ENCODE measurements at regions not wholly inside any gene's neighbourhood (a gene's known extent, or its start where the extent isn't known, plus 50 kb on each side); places are given as distances from the start of the nearest gene placed in this dataset.
"Not testable (repeated sequence)": the region's sequence is repeated elsewhere in the genome, so short reads cannot be mapped to it uniquely, and the experiment has no call there.

DNA sequence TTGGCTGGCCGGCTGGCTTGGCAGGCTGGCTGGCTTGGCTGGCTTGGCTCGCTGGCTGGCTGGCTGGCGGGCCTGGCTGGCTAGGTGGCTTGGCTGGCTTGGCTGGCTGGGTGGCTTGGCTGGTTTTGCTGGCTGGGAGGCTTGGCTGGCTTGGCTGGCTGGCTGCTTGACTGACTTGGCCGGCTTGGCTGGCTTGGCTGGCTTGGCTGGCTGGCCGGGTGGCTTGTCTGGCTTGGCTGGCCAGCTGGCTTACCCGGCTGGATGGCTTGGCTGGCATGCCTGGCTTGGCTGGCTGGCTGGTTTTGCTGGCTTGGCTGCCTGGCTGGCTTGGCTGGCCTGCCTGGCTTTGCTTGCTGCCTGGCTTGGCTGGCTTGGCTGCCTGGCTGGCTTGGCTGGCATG, 2825.2 kb downstream of the RPIA start:
- POLR2A ChIA-PET (ENCODE audit: unreplicated experiment); DNase-seq; H3K9me3 ChIP-seq (ENCODE audit: insufficient read depth, low read depth); H3F3A ChIP-seq (ENCODE audit: insufficient read depth, low read depth); H3K9me2 ChIP-seq (ENCODE audit: insufficient read depth); H2AFZ ChIP-seq; BruUV-seq (replicated peaks); H3K27me3 ChIP-seq (ENCODE audit: insufficient read depth, low read depth); CTCF ChIA-PET; H3K36me3 ChIP-seq (ENCODE audit: low read depth); H3K4me1 ChIP-seq (replicated peaks; ENCODE audit: insufficient read depth); H3K4me2 ChIP-seq; H3K27ac ChIP-seq; H4K20me1 ChIP-seq (ENCODE audit: insufficient read depth); H3K79me2 ChIP-seq (ENCODE audit: low read depth); intact Hi-C loops (cut with micrococcal nuclease; ENCODE audit: unreplicated experiment); H3K4me3 ChIP-seq: not testable (repeated sequence)

DNA sequence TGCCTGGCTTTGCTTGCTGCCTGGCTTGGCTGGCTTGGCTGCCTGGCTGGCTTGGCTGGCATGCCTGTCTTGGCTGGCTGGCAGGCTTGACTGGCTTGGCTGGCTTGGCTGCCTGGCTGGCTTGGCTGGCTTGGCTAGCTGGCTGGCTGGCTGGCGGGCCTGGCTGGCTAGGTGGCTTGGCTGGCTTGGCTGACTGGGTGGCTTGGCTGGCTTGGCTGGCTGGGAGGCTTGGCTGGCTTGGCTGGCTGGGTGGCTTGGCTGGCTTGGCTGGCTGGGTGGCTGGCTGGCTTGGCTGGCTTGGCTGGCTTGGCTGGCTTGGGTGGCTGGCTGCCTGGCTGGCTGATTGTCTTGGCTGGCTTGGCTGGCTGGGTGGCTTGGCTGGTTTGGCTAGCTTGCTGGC, 2826.4 kb downstream of the RPIA start:
- H3K27ac ChIP-seq; H3K4me3 ChIP-seq; H3K27me3 ChIP-seq (ENCODE audit: insufficient read depth, low read depth); H3K9me2 ChIP-seq (ENCODE audit: insufficient read depth); CTCF ChIA-PET; POLR2A ChIA-PET (ENCODE audit: unreplicated experiment); DNase-seq; H3F3A ChIP-seq (ENCODE audit: insufficient read depth, low read depth); H3K4me2 ChIP-seq; H3K79me2 ChIP-seq (ENCODE audit: low read depth); H4K20me1 ChIP-seq (ENCODE audit: insufficient read depth); BruUV-seq (replicated peaks); H2AFZ ChIP-seq; H3K4me1 ChIP-seq (replicated peaks; ENCODE audit: insufficient read depth); H3K9me3 ChIP-seq (ENCODE audit: insufficient read depth, low read depth); intact Hi-C loops (cut with micrococcal nuclease; ENCODE audit: unreplicated experiment); H3K36me3 ChIP-seq (ENCODE audit: low read depth): not testable (repeated sequence)

DNA sequence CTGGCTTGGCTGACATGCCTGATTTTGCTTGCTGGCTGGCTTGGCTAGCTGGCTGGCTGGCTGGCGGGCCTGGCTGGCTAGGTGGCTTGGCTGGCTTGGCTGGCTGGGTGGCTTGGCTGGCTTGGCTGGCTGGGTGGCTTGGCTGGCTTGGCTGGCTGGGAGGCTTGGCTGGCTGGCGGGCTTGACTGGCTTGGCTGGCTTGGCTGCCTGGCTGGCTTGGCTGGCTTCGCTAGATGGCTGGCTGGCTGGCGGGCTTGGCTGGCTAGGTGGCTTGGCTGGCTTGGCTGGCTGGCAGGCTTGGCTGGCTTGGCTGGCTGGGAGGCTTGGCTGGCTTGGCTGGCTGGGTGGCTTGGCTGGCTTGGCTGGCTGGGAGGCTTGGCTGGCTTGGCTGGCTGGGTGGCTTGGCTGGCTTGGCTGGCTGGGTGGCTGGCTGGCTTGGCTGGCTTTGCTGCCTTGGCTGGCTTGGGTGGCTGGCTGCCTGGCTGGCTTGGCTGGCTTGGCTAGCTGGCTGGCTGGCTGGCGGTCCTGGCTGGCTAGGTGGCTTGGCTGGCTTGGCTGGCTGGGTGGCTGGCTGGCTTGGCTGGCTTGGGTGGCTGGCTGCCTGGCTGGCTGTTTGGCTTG, 2827.0 kb downstream of the RPIA start:
- H3K9me3 ChIP-seq (ENCODE audit: insufficient read depth, low read depth); DNase-seq; H3K36me3 ChIP-seq (ENCODE audit: low read depth); H3K27me3 ChIP-seq (ENCODE audit: insufficient read depth, low read depth); H3K9me2 ChIP-seq (ENCODE audit: insufficient read depth); H2AFZ ChIP-seq; H3F3A ChIP-seq (ENCODE audit: insufficient read depth, low read depth); CTCF ChIA-PET; H3K4me1 ChIP-seq (replicated peaks; ENCODE audit: insufficient read depth); H3K27ac ChIP-seq; H3K4me2 ChIP-seq; H3K79me2 ChIP-seq (ENCODE audit: low read depth); H3K4me3 ChIP-seq; POLR2A ChIA-PET (ENCODE audit: unreplicated experiment); BruUV-seq (replicated peaks); intact Hi-C loops (cut with micrococcal nuclease; ENCODE audit: unreplicated experiment); H4K20me1 ChIP-seq (ENCODE audit: insufficient read depth): not testable (repeated sequence)

DNA sequence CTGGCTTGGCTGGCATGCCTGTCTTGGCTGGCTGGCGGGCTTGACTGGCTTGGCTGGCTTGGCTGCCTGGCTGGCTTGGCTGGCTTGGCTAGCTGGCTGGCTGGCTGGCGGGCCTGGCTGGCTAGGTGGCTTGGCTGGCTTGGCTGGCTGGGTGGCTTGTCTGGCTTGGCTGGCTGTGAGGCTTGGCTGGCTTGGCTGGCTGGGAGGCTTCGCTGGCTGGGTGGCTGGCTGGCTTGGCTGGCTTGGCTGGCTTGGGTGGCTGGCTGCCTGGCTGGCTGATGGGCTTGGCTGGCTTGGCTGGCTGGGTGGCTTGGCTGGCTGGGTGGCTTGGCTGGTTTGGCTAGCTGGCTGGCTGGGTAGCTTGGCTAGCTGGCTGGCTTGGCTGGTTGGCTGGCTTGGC, 2827.9 kb downstream of the RPIA start:
- H3K27me3 ChIP-seq (ENCODE audit: insufficient read depth, low read depth); H3K79me2 ChIP-seq (ENCODE audit: low read depth); H3K4me1 ChIP-seq (replicated peaks; ENCODE audit: insufficient read depth); intact Hi-C loops (cut with micrococcal nuclease; ENCODE audit: unreplicated experiment); H2AFZ ChIP-seq; H3K9me2 ChIP-seq (ENCODE audit: insufficient read depth); H3K4me3 ChIP-seq; H3K27ac ChIP-seq; DNase-seq; POLR2A ChIA-PET (ENCODE audit: unreplicated experiment); CTCF ChIA-PET; BruUV-seq (replicated peaks); H3K4me2 ChIP-seq; H3K9me3 ChIP-seq (ENCODE audit: insufficient read depth, low read depth); H4K20me1 ChIP-seq (ENCODE audit: insufficient read depth); H3K36me3 ChIP-seq (ENCODE audit: low read depth); H3F3A ChIP-seq (ENCODE audit: insufficient read depth, low read depth): not testable (repeated sequence)

DNA sequence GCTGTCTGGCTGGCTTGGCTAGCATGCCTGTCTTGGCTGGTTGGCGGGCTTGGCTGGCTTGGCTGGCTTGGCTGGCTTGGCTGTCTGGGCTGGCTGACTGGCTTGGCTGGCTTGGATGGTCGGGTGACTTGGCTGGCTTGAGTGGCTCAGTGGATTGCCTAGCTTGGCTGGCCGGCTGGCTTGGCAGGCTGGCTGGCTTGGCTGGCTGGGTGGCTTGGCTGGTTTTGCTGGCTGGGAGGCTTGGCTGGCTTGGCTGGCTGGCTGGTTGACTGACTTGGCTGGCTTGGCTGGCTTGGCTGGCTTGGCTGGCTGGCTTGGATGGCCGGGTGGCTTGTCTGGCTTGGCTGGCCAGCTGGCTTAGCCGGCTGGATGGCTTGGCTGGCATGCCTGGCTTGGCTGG, 2828.4 kb downstream of the RPIA start:
- H3F3A ChIP-seq (ENCODE audit: insufficient read depth, low read depth); POLR2A ChIA-PET (ENCODE audit: unreplicated experiment); DNase-seq; H3K27me3 ChIP-seq (ENCODE audit: insufficient read depth, low read depth); H3K27ac ChIP-seq; CTCF ChIA-PET; H2AFZ ChIP-seq; H3K79me2 ChIP-seq (ENCODE audit: low read depth); H3K9me3 ChIP-seq (ENCODE audit: insufficient read depth, low read depth); H3K4me3 ChIP-seq; H4K20me1 ChIP-seq (ENCODE audit: insufficient read depth); H3K4me1 ChIP-seq (replicated peaks; ENCODE audit: insufficient read depth); intact Hi-C loops (cut with micrococcal nuclease; ENCODE audit: unreplicated experiment); H3K36me3 ChIP-seq (ENCODE audit: low read depth); H3K9me2 ChIP-seq (ENCODE audit: insufficient read depth); H3K4me2 ChIP-seq; BruUV-seq (replicated peaks): not testable (repeated sequence)

DNA sequence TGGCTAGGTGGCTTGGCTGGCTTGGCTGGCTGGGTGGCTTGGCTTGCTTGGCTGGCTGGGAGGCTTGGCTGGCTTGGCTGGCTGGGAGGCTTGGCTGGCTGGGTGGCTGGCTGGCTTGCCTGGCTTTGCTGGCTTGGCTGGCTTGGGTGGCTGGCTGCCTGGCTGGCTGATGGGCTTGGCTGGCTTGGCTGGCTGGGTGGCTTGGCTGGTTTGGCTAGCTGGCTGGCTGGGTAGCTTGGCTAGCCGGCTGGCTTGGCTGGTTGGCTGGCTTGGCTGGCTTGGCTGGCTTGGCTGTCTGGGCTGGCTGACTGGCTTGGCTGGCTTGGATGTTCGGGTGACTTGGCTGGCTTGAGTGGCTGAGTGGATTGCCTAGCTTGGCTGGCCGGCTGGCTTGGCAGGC, 2829.1 kb downstream of the RPIA start:
- H3K4me1 ChIP-seq (replicated peaks; ENCODE audit: insufficient read depth); H2AFZ ChIP-seq; H3K9me2 ChIP-seq (ENCODE audit: insufficient read depth); H3K27me3 ChIP-seq (ENCODE audit: insufficient read depth, low read depth); CTCF ChIA-PET; H3F3A ChIP-seq (ENCODE audit: insufficient read depth, low read depth); H3K79me2 ChIP-seq (ENCODE audit: low read depth); BruUV-seq (replicated peaks); H3K36me3 ChIP-seq (ENCODE audit: low read depth); POLR2A ChIA-PET (ENCODE audit: unreplicated experiment); intact Hi-C loops (cut with micrococcal nuclease; ENCODE audit: unreplicated experiment); H3K9me3 ChIP-seq (ENCODE audit: insufficient read depth, low read depth); H3K4me2 ChIP-seq; H3K27ac ChIP-seq; H4K20me1 ChIP-seq (ENCODE audit: insufficient read depth); DNase-seq; H3K4me3 ChIP-seq: not testable (repeated sequence)

DNA sequence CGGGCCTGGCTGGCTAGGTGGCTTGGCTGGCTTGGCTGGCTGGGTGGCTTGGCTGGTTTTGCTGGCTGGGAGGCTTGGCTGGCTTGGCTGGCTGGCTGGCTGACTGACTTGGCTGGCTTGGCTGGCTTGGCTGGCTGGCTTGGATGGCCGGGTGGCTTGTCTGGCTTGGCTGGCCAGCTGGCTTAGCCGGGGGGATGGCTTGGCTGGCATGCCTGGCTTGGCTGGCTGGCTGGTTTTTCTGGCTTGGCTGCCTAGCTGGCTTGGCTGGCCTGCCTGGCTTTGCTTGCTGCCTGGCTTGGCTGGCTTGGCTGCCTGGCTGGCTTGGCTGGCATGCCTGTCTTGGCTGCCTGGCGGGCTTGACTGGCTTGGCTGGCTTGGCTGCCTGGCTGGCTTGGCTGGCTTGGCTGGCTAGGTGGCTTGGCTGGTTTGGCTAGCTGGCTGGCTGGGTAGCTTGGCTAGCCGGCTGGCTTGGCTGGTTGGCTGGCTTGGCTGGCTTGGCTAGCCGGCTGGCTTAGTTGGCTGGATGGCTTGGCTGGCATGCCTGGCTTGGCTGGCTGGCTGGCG, 2829.6 kb downstream of the RPIA start:
- H2AFZ ChIP-seq; BruUV-seq (replicated peaks); H3K27me3 ChIP-seq (ENCODE audit: insufficient read depth, low read depth); CTCF ChIA-PET; H3K4me3 ChIP-seq; H3K4me1 ChIP-seq (replicated peaks; ENCODE audit: insufficient read depth); H3K9me3 ChIP-seq (ENCODE audit: insufficient read depth, low read depth); H3K27ac ChIP-seq; H3F3A ChIP-seq (ENCODE audit: insufficient read depth, low read depth); H3K9me2 ChIP-seq (ENCODE audit: insufficient read depth); POLR2A ChIA-PET (ENCODE audit: unreplicated experiment); intact Hi-C loops (cut with micrococcal nuclease; ENCODE audit: unreplicated experiment); H4K20me1 ChIP-seq (ENCODE audit: insufficient read depth); H3K36me3 ChIP-seq (ENCODE audit: low read depth); H3K4me2 ChIP-seq; DNase-seq; H3K79me2 ChIP-seq (ENCODE audit: low read depth): not testable (repeated sequence)

DNA sequence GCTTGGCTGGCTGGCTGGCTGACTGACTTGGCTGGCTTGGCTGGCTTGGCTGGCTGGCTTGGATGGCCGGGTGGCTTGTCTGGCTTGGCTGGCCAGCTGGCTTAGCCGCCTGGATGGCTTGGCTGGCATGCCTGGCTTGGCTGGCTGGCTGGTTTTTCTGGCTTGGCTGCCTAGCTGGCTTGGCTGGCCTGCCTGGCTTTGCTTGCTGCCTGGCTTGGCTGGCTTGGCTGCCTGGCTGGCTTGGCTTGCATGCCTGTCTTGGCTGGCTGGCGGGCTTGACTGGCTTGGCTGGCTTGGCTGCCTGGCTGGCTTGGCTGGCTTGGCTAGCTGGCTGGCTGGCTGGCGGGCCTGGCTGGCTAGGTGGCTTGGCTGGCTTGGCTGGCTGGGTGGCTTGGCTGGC, 2830.5 kb downstream of the RPIA start:
- CTCF ChIA-PET: not testable (repeated sequence)

More for the DNA sequence above, 2830.5 kb downstream of the RPIA start:
- POLR2A ChIA-PET (ENCODE audit: unreplicated experiment); BruUV-seq (replicated peaks); H4K20me1 ChIP-seq (ENCODE audit: insufficient read depth); H3K27ac ChIP-seq; H3K4me3 ChIP-seq; DNase-seq; H2AFZ ChIP-seq; H3F3A ChIP-seq (ENCODE audit: insufficient read depth, low read depth); H3K27me3 ChIP-seq (ENCODE audit: insufficient read depth, low read depth); H3K4me2 ChIP-seq; intact Hi-C loops (cut with micrococcal nuclease; ENCODE audit: unreplicated experiment); H3K36me3 ChIP-seq (ENCODE audit: low read depth); H3K4me1 ChIP-seq (replicated peaks; ENCODE audit: insufficient read depth); H3K9me2 ChIP-seq (ENCODE audit: insufficient read depth); H3K9me3 ChIP-seq (ENCODE audit: insufficient read depth, low read depth); H3K79me2 ChIP-seq (ENCODE audit: low read depth): not testable (repeated sequence)
